Stimulated activated CD4-positive, alpha-beta T cell treated with anti-CD3 and anti-CD28 coated beads, TNF-alpha, amount 100 ng/mL, for 48 hours (primary cell): ENCODE measurements at regions not wholly inside any gene's neighbourhood (a gene's known extent, or its start where the extent isn't known, plus 50 kb on each side); places are given as distances from the start of the nearest gene placed in this dataset.
"Not testable (repeated sequence)": the region's sequence is repeated elsewhere in the genome, so short reads cannot be mapped to it uniquely, and the experiment has no call there.

Experiments
- DNase-seq, 3 donors: peaks; one replicate each; pipeline ENCODE4 v3.0.0-alpha.2; 2020; ENCODE audit warnings: low read depth in 3 of 3

- DNase-seq, result not testable (repeated sequence)
These were observed 295.8 kb downstream of the PTGER3 start for GRCh38 chr1:70751676-70752287.

GRCh38 chr1:70754701-70755100, 292.9 kb downstream of the PTGER3 start:
- no peak for DNase-seq

- DNase-seq, result no peak
These were observed 287.5 kb downstream of the PTGER3 start for GRCh38 chr1:70760154-70760553.

- DNase-seq, result no peak
These were observed 285.2 kb downstream of the PTGER3 start for GRCh38 chr1:70762386-70762785.

- DNase-seq, result no peak
These were observed 282.9 kb downstream of the PTGER3 start for GRCh38 chr1:70764747-70765146.

- DNase-seq, result no peak
These were observed 280.2 kb downstream of the PTGER3 start for GRCh38 chr1:70767377-70767776.

GRCh38 chr1:70768216-70768615, 279.4 kb downstream of the PTGER3 start:
- DNase-seq, result no peak

GRCh38 chr1:70778056-70778762, 269.4 kb downstream of the PTGER3 start:
- no peak for DNase-seq

GRCh38 chr1:70778934-70779333, 268.7 kb downstream of the PTGER3 start:
- DNase-seq, result no peak

GRCh38 chr1:70779571-70779970, 268.0 kb downstream of the PTGER3 start:
- no peak for DNase-seq

- DNase-seq, result no peak
These were observed 262.3 kb downstream of the PTGER3 start for GRCh38 chr1:70785287-70785686.

- DNase-seq, result no peak
These were observed 257.2 kb downstream of the PTGER3 start for GRCh38 chr1:70790232-70790923.

- not testable (repeated sequence) for DNase-seq
These were observed 252.6 kb downstream of the PTGER3 start for GRCh38 chr1:70795064-70795463.

GRCh38 chr1:70796298-70796697, 251.3 kb downstream of the PTGER3 start:
- DNase-seq, result not testable (repeated sequence)

- DNase-seq, result not testable (repeated sequence)
These were observed 245.0 kb downstream of the PTGER3 start for GRCh38 chr1:70802625-70803024.

- DNase-seq, result no peak
These were observed 242.0 kb downstream of the PTGER3 start for GRCh38 chr1:70805641-70806040.

- DNase-seq, result no peak
These were observed 240.4 kb downstream of the PTGER3 start for GRCh38 chr1:70807088-70807664.

- no peak for DNase-seq
These were observed 238.5 kb downstream of the PTGER3 start for GRCh38 chr1:70809069-70809468.

- DNase-seq, result no peak
These were observed 235.8 kb downstream of the PTGER3 start for GRCh38 chr1:70811815-70812214.

- no peak for DNase-seq
These were observed 235.0 kb downstream of the PTGER3 start for GRCh38 chr1:70812442-70813109.

GRCh38 chr1:70818401-70818800, 229.2 kb downstream of the PTGER3 start:
- no peak for DNase-seq

GRCh38 chr1:70819231-70819630, 228.4 kb downstream of the PTGER3 start:
- DNase-seq, result no peak
